CD4-positive, alpha-beta T cell treated with Interleukin-10 for 1 hour (primary cell): ENCODE measurements at regions not wholly inside any gene's neighbourhood (a gene's known extent, or its start where the extent isn't known, plus 50 kb on each side); places are given as distances from the start of the nearest gene placed in this dataset.
"Not testable (repeated sequence)": the region's sequence is repeated elsewhere in the genome, so short reads cannot be mapped to it uniquely, and the experiment has no call there.

ENCODE experiments used
- DNase-seq: peaks from one replicate; pipeline ENCODE4 v3.0.0-alpha.2; 2020

DNA sequence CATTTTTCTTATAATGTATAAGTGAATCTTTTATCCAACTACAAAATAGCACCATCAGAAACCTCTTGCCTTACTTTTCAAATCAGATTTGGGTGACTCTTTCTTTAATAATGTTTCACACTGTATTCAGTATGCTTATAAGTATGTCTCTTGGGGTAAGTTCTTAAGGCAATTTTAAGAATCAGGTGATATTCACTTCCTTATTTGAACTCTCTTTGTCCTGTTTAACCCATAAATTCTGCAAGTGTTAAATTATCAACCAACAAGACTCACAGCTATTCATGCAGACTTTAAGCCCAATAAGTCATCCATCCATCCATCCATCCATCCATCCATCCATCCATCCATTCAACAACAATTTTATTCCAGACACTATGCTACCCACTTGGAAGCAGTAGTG, 142.7 kb upstream of the FBXL17 start:
- DNase-seq = no peak

DNA sequence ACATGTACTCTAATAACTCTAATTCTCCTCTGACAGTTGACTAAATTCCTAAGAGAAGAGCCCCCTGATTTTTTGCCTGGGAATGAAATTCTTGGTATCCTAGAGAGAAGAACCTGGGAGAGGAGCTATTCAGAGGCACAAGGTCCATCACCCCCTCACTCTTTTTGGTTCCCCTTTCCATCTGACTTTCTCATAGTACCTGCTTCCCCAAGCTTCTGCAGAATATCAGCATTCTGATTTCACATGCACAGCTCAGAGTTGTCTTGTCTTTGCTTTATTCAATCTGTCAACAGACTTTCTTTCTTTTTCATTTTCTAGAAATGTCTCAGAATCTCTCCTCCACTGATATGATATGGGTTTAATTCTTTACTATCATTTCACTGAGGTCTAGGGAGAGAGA, 141.5 kb upstream of the FBXL17 start:
- DNase-seq = no peak

DNA sequence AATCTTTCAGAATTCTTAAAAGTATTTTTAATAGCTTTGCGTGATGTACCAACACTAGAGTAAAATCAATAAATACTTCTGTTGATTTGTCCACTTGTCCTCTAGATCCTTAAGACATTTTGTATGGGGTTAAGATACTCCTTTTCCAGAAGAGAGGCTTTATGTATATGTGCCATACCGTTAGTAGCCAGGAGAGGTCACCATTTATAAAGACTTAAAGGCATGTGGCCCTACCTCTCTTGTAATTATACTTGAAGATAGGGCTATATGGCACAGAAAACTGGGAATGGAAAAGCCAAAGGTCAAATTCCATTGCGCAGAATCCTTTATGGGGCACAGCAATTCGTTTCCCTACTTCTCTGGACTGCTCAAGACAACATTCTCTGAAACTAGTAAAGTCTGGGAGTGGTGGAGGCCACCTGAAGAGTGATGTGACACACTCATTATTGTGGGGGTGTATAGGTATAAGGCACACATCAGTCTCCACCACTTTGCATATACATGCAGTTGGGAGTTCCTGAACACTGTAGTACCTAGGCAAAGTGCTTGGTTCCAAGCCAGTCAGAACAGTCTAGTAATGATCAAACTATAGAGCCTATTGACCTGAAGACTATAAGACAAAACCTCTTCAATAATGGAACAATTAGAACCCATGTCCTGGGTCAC, 140.1 kb upstream of the FBXL17 start:
- DNase-seq = peak; percentile 49

DNA sequence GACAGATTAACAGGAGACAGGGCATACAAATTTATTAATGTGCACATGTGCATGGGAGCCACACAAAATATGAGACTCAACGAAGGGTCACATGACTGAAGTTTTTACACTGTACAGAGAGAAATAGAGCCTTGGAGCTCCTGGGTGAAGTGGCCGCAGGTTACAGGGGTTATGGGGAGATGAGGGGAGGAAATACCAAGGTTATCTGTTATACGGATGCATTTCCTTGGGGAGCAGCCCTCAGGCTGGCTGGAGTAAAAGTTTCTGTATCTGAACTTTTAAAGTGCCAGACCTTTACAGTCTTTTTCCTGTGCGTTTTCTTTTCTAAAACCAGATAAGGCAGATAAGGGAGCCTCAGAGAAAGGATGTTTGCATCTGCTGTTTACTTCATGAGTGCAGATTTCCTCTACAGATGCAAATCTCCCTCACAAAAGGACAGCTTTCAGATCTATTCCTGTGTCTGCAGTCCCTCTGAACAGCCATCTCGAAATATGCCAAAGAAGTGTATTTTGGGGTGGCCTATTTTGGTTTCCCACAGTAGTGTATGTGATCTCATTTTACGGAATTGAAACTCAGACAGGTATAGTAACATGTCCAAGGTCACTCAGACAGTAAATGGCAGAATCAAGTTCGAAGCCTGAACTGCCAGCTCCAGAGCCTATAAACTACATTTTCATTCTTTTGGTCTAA, 139.3 kb upstream of the FBXL17 start:
- DNase-seq = no peak

DNA sequence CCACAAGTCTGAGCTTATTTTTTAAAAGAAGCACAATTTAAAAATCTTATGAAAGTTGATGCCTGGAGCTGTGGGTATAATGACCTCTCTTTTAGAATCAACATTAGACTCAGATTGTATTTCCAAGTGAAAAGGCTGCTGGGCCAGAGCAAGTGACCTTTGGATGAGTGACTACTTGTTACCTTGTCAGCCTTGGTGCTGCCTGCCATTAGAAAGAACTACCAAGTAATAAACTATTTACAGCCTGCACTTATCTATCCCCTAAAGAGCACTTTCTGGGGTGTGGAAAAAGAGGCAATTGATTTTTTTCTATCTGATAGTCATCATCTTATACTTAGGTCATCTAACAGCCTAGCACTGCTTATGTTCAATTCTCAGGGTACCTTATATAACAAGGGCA, 134.9 kb upstream of the FBXL17 start:
- no peak for DNase-seq

DNA sequence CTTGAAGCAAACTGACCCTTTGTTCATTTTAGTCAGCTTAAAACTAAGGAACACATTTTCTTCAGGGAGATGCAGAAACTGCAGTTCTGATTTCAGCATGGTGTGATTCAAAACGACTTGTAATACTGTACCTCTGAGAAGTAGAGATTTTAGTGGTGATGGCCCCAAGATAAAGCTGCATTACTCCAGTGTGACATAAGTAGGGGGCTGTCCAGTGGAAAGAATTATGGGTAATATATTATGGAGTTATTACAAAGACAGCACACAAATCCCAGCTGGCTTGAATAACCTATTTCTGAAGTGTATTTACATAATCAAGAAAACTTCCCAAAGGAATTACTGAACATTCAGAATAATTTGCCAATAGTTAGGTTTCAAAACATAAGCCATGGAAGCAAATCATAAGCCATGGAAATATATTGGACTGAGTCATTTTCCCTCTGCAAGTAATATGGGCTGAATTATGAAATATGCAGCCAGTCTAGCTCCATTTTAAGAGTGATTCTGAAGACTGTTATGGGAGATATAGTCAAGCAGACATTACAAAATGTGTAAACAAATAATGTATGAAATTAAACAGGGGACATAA, 133.7 kb upstream of the FBXL17 start:
- DNase-seq = no peak

DNA sequence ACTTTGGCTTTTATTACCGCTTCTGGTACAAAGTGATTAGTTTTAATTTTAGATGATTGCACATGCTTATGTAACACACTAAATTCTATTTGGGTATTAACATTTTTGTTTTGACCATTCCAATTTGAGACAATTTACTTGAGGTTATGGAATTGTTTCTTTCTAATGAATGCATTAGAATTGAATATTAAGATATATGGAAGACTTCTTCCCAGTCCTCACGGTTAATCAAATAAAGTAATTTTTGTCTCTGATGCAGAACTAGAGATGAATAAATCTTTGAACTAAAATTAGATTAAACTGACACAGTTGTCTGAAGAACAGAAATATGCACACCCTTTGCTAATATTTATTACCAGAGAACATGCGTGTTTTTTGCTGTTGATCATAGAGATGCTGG, 127.1 kb upstream of the FBXL17 start:
- DNase-seq = no peak

DNA sequence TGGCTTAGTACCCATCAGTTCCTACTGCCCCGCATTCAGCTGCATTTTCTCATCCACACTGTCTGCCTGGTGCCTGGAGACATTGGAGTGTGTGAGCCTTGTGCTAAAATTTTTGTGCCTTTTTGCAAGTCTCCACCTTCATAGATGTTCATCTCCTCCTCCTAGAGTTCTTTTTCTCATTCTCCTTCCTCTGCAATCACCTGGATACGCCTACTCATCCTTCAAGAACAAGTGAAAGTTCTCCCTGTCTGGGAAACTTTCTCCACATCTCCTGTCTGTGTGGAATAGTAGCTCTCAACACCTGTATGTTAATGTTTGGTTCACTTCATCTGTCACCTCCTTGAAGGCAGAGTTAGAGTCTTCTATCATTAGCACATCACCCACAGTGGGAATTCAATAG, 125.7 kb upstream of the FBXL17 start:
- DNase-seq = no peak

DNA sequence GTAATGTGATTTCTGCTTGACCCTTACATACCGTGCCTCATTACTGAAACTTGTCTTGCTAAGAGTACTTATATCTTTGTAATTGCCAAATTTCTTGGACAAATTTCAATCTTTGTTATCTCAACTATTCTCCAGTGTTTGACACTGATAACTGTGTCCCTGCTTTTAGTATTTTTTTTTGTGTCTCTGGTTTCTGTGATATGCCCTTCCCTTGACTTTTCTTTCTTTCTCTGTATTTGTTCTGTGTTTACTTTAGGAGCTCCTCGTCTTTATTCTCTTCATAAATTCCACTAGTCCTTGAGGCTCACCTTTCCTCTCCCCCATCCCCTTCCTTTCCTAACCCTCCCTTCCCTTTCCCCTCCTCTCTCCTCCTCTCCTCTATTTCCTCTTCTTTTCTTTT, 123.7 kb upstream of the FBXL17 start:
- no peak for DNase-seq

DNA sequence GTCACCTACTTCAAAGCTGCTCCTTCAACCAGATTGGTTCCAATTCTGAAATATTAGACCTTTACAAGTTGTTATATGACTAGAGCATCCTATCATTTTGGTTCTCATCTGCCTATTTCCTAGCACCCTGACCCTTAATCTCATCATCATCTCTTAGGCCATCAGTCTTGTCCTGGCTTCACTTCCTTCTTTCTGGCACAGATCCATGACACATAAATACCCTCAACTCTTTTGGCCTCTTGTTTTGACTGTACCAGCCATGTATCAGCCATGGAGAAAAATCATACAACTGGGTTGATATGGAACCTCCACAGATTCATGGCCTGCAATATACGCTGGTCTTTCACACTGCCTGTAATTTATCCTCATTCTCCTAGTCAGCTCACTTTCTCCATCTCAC, 123.1 kb upstream of the FBXL17 start:
- no peak for DNase-seq

DNA sequence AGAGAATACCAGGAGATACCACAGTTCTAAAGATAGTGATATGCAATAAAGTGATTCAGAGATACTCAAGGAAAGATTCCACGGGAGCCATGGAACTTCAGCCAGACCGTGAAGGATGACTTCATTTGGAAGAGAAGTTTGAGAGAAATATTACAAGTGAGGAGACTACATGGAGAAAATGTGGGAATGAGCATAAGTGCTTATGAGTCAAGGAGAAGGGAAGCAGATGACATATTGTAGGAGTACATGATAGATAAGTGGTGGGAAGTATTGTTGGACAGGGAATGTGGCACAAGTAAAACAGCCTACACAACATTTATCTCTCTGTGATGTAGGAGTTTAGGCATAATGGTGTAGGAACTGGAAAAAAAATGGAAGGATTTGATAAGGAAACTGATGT, 122.1 kb upstream of the FBXL17 start:
- no peak for DNase-seq

DNA sequence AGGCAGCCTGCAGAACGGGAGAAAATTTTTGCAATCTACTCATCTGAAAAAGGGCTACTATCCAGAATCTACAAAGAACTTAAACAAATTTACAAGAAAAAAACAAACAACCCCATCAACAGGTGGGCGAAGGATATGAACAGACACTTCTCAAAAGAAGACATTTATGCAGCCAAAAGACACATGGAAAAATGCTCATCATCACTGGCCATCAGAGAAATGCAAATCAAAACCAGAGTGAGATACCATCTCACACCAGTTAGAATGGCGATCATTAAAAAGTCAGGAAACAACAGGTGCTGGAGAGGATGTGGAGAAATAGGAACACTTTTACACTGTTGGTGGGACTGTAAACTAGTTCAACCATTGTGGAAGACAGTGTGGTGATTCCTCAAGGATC, 113.7 kb upstream of the FBXL17 start:
- DNase-seq = not testable (repeated sequence)

DNA sequence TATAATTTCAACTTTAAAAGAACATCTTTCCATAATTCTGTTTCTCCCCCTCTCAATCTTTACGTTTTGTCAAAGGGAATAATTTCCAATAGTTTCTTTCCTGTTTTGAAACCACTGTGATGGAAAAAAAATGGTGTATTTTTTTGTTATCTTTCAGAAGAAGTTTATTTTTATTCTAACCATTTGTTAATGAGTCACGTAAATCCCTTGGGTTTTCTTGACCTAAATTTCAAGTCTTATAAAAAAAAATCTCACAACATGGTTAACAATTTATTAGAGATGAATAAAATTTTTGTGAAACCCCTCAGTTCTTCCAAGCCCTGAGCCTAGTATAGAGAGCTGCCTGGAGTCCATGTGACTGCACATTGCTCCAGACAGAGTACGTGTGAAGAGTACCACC, 106.1 kb upstream of the FBXL17 start:
- DNase-seq = no peak

DNA sequence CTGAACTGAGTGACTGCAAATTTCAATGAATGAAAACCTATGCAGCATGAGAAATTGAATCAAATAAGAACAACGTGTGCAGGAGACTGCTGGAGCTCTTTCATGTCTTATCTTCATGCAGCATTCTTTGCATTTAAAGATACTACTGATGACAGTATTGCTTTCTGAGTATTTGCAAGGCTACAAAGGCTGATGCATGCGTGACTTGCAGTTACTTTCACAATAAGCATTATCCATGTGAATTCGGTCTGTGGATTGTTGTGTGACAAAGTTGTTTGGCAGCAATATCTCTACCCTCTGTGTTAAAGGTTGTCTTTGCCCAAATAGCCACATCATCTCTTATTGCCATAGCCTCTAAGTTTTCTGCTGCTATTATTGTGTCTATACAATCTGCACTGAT, 102.1 kb upstream of the FBXL17 start:
- DNase-seq = no peak

DNA sequence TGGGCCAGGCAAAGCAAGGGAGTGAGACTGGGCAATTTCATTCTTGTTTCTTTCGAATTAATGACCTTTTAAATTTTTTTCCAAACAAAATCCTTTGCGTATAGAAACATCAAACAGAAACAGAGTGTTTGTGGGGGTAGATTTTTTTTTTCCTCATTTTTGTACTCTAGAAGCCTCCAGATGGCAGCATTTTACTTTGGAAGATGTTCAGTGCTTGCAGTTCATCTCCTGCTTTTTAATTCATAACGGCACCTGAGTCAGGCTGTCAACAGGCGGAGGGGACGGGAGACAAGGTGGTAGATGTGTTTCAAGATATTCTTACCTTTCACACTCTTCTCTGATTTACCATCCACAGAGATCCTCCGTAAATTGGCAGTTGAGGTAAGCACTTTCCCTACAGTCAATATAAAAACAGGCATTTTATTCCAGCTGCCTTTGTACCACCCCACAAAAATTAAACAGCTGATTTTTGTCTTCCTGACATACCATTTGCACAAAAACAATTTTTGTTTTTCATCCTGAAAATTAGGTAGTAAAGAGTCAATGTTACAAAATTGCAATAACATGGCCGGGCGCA, 99.5 kb upstream of the FBXL17 start:
- no peak for DNase-seq

DNA sequence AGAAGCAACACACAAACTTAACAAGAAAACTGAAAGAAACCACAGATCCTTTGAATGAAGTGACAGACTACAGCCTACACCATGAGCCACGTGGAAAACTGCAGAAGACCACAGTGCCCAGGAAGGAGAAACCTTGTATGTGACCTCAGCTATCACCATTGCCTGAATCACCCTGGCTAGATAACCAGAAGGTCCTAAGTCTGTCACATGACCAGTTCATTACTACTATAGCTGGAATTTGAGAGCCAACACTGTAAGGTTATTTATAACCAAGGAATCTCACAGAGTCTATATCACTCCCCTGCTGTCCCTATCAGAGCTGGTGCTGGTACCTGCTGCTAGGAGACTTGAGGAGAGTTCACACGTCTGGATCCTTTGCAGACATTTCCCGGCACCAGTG, 90.3 kb upstream of the FBXL17 start:
- no peak for DNase-seq

DNA sequence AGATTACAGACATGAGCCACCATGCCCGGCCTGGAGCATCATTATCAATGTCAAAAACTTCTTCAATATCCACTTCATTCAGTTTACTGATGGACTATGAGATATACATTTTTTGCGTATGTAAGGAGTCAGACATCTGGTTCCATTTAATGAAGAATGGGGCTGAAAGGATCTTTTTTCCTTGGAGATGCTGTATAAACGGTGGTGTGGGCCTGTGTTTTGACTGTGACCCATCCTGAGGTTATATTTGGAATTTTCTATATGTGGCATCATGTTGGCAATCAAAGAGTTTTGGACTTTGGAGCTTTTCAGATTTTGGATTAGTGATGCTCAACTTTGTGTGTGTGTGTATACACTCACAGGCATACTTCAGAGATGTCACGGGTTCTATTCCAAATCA, 85.7 kb upstream of the FBXL17 start:
- no peak for DNase-seq

DNA sequence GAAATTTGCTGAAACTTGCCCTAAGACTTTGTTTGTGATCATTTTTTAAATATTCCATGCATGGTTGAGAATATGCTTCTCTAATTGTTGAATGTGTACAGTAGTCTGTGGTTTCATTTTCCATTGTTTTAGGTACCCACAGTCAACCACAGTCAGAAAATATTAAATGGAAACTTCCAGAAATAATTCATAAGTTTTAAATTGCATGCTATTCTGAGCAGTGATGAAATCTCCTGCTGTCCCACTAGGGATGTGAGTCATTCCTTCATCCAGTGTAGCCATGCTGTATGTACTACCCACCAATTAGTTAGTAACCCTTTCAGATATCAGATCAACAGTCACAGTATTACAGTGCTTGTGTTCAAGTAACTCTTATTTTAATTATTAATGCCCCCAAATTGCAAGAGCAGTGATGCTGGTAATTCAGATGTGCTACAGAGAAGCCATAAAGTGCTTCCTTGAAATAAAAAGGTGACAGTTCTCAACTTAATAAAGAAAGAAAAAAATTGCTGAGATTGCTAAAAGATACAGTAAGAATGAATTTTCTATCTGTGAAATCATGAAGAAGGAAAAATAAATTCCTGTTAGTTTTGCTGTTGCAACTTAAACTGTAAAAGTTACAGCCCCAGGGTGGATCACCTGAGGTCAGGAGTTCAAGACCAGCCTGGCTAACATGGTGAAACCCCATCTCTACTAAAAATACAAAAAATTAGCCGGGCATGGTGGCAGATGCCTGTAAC, 79.9 kb upstream of the FBXL17 start:
- DNase-seq = no peak

DNA sequence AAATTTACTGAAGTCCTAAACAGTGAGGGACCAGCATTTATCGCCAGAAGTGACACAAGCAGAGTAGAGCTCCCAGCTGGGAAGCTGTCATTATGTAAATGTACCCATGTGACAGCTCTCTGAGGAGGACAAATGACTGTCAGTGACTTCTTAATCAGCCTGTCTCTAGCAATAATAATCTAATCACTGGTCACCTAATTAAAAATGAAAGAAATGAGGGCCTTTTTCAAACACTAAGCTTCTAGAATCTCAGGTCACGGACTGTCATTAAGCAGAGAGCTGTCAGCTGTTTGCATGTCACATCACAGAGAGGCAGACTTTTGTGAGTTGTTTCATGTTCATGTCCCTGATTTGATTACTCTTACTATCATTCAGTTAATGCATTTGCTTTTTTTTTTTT, 77.9 kb upstream of the FBXL17 start:
- no peak for DNase-seq

DNA sequence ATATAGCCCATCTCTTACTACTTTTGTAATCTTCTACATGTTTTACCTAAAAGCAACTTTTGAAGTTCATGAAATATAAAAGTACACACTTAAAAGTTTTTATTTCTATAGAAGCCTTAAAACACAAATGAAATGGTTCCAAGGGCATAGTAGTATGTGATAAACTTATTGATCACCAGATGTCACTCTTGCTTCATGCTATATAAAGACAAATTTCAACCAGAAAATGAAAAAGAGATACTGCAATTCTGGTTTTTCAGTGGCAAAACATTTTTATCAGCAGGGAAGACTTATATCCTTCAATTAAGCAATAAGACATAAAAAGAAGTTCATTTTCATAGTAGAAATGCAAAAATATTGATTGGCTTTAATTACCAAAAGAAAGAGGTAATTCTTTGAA, 69.4 kb upstream of the FBXL17 start:
- no peak for DNase-seq

DNA sequence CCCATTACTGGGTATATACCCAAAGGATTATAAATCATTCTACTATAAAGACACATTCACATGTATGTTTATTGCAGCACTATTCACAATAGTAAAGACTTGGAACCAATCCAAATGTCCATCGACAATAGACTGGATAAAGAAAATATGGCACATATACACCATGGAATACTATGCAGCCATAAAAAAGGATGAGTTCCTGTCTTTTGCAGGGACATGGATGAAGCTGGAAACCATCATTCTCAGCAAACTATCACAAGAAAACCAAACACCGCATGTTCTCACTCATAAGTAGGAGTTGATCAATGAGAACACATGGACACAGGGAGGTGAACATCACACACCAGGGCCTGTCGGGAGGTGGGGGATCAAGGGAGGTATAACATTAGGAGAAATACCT, 62.2 kb upstream of the FBXL17 start:
- DNase-seq = not testable (repeated sequence)

DNA sequence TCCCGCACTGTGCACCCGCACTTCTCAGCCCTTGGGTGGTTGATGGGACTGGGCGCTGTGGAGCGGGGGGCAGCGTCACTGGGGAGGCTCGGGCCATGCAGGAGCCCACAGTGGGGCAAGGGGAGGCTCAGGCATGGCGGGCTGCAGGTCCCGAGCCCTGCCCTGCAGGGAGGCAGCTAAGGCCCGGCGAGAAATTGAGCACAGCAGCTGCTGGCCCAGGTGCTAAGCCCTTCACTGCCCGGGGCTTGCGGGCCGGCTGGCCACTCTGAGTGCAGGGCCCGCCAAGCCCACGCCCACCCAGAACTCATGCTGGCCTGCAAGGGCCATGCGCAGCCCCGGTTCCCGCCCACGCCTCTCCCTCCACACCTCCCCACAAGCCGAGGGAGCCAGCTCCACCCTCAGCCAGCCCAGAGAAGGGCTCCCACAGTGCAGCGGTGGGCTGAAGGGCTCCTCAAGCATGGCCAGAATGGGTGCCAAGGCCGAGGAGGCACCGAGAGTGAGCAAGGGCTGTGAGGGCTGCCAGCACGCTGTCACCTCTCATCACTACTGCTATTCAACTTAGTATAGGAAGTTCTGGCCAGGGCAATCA, 60.3 kb upstream of the FBXL17 start:
- DNase-seq = not testable (repeated sequence)

DNA sequence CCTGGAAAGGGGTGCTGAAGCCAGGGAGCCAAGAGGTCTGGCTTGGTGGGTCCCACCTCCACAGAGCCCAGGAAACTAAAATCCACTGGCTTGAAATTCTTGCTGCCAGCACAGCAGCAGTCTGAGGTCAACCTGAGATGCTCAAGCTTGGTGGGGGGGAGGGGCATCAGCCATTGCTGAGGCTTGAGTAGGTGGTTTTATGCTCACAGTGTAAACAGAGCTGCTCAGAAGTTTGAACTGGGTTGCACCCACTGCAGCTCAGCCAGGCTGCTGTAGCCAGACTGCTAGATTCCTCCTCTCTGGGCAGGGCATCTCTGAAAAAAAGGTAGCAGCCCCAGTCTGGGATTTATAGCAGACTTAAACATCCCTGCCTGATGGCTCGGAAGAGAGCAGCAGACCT, 55.5 kb upstream of the FBXL17 start:
- no peak for DNase-seq
